ENCODE measurements at regions not wholly inside any gene's neighbourhood (a gene's known extent, or its start where the extent isn't known, plus 50 kb on each side); places are given as distances from the start of the nearest gene placed in this dataset.

DNA sequence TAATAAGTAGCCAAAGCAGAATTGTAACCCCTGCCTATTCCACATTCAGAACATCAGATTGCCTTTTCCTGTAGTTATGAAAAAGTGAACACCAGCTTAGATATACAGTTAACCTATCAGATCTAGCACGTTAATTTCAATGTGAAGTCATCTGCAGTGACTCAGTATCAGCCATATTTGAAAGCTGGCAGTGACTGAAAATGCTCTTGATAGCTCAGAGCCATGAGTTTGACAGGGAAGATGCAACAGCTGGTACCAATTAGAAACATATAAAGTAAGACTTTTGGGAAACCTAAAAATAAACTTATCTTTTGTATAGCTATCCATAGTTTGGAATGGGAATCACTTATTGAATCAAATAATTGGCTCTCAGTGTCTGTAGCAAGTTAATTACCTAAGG lies 284.1 kb upstream of the NPSR1 start:
- TF ChIP-seq, protein P1, sequence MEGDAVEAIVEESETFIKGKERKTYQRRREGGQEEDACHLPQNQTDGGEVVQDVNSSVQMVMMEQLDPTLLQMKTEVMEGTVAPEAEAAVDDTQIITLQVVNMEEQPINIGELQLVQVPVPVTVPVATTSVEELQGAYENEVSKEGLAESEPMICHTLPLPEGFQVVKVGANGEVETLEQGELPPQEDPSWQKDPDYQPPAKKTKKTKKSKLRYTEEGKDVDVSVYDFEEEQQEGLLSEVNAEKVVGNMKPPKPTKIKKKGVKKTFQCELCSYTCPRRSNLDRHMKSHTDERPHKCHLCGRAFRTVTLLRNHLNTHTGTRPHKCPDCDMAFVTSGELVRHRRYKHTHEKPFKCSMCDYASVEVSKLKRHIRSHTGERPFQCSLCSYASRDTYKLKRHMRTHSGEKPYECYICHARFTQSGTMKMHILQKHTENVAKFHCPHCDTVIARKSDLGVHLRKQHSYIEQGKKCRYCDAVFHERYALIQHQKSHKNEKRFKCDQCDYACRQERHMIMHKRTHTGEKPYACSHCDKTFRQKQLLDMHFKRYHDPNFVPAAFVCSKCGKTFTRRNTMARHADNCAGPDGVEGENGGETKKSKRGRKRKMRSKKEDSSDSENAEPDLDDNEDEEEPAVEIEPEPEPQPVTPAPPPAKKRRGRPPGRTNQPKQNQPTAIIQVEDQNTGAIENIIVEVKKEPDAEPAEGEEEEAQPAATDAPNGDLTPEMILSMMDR (IDR thresholded peaks at IDR 0.05; ENCODE audit: unreplicated experiment) = no peak

DNA sequence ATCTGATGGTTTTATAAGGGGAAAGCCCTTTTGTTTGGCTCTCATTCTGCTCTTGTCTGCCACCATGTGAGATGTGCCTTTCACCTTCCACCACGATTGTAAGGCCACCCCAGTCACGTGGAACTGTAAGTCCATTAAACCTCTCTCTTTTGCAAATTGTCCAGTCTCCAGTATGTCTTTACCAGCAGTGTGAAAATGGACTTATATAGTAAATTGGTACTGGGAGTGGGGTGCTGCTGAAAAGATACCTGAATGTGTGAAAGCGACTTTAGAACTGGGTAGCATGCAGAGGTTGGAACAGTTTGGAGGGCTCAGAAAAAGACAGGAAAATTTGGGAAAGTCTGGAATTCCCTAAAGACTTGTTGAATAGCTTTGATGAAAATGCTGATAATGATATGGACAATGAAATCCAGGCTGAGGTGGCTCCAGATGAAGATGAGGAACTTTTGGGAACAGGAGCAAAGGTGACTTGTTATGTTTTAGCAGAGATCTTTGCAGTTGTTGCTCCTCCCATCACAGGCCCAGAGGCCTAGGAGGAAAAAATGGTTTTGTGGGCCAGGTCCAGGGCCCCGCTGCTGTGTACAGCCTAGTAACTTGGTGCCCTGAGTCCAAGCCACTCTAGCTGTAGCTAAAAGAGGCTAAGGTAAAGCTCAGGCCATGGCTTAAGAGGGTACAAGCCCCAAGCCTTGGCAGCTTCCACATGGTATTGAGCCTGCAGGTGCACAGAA lies 275.7 kb upstream of the NPSR1 start:
- TF ChIP-seq, protein P1 (IDR thresholded peaks at IDR 0.05; ENCODE audit: unreplicated experiment) = no peak
- Mint-ChIP-seq H3K27ac (ENCODE audit: unreplicated experiment) (no peak overlapping the region), H3K4me3 (ENCODE audit: unreplicated experiment) (no peak overlapping the region), H3K36me3 (ENCODE audit: low read depth, unreplicated experiment) (peaks cover 5% of the 10 kb centered on the region), H3K4me1 (ENCODE audit: unreplicated experiment) (no peaks in the 10 kb centered on the region), H3K27me3 (ENCODE audit: unreplicated experiment) (no peaks in the 10 kb centered on the region), H3K9me3 (ENCODE audit: unreplicated experiment) (peaks cover 7% of the 10 kb centered on the region)
- DNase-seq (ENCODE audit: low spot score) = no peak

More for the DNA sequence above, 284.1 kb upstream of the NPSR1 start:
- H3K36me3 Mint-ChIP-seq (ENCODE audit: low read depth, unreplicated experiment) = no peaks in the 10 kb centered on the region
- H3K27ac Mint-ChIP-seq (ENCODE audit: unreplicated experiment) = no peak overlapping the region
- no peak for DNase-seq (ENCODE audit: low spot score)
- H3K27me3 Mint-ChIP-seq (ENCODE audit: unreplicated experiment) = no peaks in the 10 kb centered on the region
- H3K4me3 Mint-ChIP-seq (ENCODE audit: unreplicated experiment) = no peak overlapping the region
- no peaks in the 10 kb centered on the region for H3K9me3 Mint-ChIP-seq (ENCODE audit: unreplicated experiment)
- H3K4me1 Mint-ChIP-seq (ENCODE audit: unreplicated experiment) = no peaks in the 10 kb centered on the region

DNA sequence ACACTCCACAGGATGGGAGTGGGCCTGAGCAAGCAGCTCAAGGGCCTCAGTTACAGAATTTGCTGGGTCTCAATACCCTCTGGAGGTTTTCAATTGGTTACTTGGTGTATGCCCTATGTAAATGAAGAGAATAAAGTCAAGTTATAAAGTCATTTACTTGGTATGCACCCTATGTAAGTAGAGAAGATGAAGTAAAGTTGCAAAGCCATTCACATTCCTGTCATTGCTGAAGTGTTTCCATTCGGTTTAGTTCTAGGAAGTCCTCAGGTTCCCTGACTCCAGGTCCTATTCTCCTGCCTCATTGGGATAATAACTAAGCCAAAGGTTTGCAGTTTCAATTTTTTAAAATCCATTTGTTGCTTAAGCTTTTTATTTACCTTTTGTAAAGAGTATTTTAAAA lies 272.6 kb upstream of the NPSR1 start:
- Mint-ChIP-seq H3K27ac (ENCODE audit: unreplicated experiment) (no peak overlapping the region), H3K4me3 (ENCODE audit: unreplicated experiment) (no peak overlapping the region), H3K9me3 (ENCODE audit: unreplicated experiment) (peaks cover 7% of the 10 kb centered on the region), H3K27me3 (ENCODE audit: unreplicated experiment) (no peaks in the 10 kb centered on the region), H3K4me1 (ENCODE audit: unreplicated experiment) (no peaks in the 10 kb centered on the region), H3K36me3 (ENCODE audit: low read depth, unreplicated experiment) (peaks cover 5% of the 10 kb centered on the region)
- no peak for DNase-seq (ENCODE audit: low spot score)
- TF ChIP-seq, protein P1 (IDR thresholded peaks at IDR 0.05; ENCODE audit: unreplicated experiment) = no peak

DNA sequence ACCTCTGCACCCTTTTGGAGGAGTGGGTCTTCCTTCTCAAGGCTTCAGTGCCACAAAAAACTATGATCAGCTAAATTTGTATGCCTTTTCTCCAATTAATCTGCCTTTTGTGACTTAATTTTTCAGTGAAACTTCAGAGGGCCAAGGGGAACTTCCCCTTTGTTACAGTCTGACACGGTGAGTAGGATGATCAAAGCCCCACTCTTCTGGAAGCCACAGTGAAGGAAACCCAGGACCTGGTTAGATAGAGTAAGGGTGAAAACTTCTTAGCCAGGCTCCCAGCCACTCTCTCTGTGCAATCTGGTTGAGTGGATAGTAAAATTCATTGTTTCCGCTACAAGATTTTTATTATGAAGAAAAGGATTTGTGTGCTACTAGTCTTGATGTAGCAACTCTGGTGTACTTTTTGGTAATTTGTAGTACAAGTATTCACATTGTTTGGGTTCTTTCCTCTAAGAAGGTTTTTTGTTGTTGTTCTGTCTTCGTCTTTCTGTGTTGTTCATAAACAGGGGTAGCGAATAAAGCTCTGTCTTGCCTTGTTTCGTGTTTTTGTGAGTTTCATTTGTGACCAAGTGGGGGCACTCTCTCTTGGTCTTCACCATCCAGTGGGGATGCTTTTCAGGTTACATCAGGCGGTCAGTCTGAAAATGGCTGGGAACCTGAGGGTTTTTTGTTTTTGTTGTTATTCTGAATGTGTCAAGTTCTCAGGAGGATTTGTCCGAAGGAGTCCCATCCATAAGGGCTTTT lies 268.5 kb upstream of the NPSR1 start:
- Mint-ChIP-seq H3K27ac (ENCODE audit: unreplicated experiment) (no peak overlapping the region), H3K27me3 (ENCODE audit: unreplicated experiment) (peaks cover 2% of the 10 kb centered on the region), H3K4me1 (ENCODE audit: unreplicated experiment) (no peaks in the 10 kb centered on the region), H3K4me3 (ENCODE audit: unreplicated experiment) (no peak overlapping the region), H3K36me3 (ENCODE audit: low read depth, unreplicated experiment) (no peaks in the 10 kb centered on the region), H3K9me3 (ENCODE audit: unreplicated experiment) (no peaks in the 10 kb centered on the region)
- TF ChIP-seq, protein P1 (IDR thresholded peaks at IDR 0.05; ENCODE audit: unreplicated experiment) = no peak
- DNase-seq (ENCODE audit: low spot score) = no peak

DNA sequence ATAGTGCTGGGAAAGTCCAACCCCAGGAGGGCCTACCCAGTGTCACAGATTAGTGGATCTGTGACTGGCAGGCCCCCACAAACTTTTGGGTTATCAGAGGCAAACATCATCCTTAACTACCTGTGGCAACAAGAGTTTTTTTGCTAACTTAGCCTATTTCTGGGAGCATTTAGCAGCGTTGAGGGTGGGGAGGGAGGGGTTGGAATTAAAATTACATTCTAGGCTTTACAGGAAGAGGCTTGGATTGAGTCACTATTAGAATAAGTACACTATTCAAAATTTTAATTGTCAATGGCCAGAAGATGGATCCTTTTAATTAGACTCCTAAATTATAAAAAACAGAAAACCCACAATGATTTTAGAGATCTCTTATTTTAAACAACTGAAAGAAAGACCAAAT lies 267.9 kb upstream of the NPSR1 start:
- H3K4me3 Mint-ChIP-seq (ENCODE audit: unreplicated experiment) = no peak overlapping the region
- no peaks in the 10 kb centered on the region for H3K36me3 Mint-ChIP-seq (ENCODE audit: low read depth, unreplicated experiment)
- peaks cover 2% of the 10 kb centered on the region for H3K27me3 Mint-ChIP-seq (ENCODE audit: unreplicated experiment)
- H3K9me3 Mint-ChIP-seq (ENCODE audit: unreplicated experiment) = no peaks in the 10 kb centered on the region
- TF ChIP-seq, protein P1 (IDR thresholded peaks at IDR 0.05; ENCODE audit: unreplicated experiment) = no peak
- H3K4me1 Mint-ChIP-seq (ENCODE audit: unreplicated experiment) = no peaks in the 10 kb centered on the region
- H3K27ac Mint-ChIP-seq (ENCODE audit: unreplicated experiment) = no peak overlapping the region
- no peak for DNase-seq (ENCODE audit: low spot score)

Measured in endothelial cell (in vitro differentiated cells).